GM12878 (cell line): ENCODE measurements at regions not wholly inside any gene's neighbourhood (a gene's known extent, or its start where the extent isn't known, plus 50 kb on each side); places are given as distances from the start of the nearest gene placed in this dataset.

ENCODE experiments used
- CTCF ChIP-seq, 3 experiments: IDR thresholded peaks in 2 of 3; conservative IDR thresholded peaks in 1 of 3; 2 replicates each; pipeline ENCODE4 v1.5.1; 2011; ENCODE audit warnings: low read depth in 3 of 3, low read length in 3 of 3, mild to moderate bottlenecking in 3 of 3, control low read depth in 2 of 3, moderate library complexity in 2 of 3, inconsistent platforms in 1 of 3, mixed read lengths in 1 of 3; ENCODE audit not compliant: control insufficient read depth in 2 of 3, insufficient read depth in 1 of 3; ENCODE audit errors: extremely low read depth in 1 of 3
- EZH2 ChIP-seq: IDR thresholded peaks from 2 replicates; pipeline ENCODE4 v1.6.1; 2012; ENCODE audit warnings: low read depth, mild to moderate bottlenecking, control low read depth, inconsistent platforms, low read length, borderline replicate concordance; ENCODE audit not compliant: control insufficient read depth
- HCFC1 ChIP-seq: fragments of 150-350 bp; IDR thresholded peaks from 2 replicates; pipeline ENCODE4 v1.6.1; 2014; ENCODE audit warnings: low read length
- JUND ChIP-seq: IDR thresholded peaks from 2 replicates; pipeline ENCODE4 v1.6.1; 2012; ENCODE audit warnings: low read depth, mild to moderate bottlenecking, low read length, improper control_type of control experiment, moderate library complexity
- LARP7 ChIP-seq: fragments of 450-650 bp; IDR thresholded peaks from 2 replicates; pipeline ENCODE4 v1.6.1; 2017; ENCODE audit warnings: mild to moderate bottlenecking
- PML ChIP-seq: IDR thresholded peaks from 2 replicates; pipeline ENCODE4 v1.6.1; 2012; ENCODE audit warnings: low read length, inconsistent platforms
- POLR2A ChIP-seq: IDR thresholded peaks from 2 replicates; pipeline ENCODE4 v1.6.1; 2011; ENCODE audit warnings: low read depth, mild to moderate bottlenecking, low read length
- RB1 ChIP-seq: fragments of 450-650 bp; formaldehyde crosslinking; IDR thresholded peaks from 2 replicates; pipeline ENCODE4 v1.6.1; 2017; ENCODE audit warnings: mild to moderate bottlenecking, borderline replicate concordance
- RCOR1 ChIP-seq: conservative IDR thresholded peaks from 2 replicates; pipeline ENCODE4 v1.6.1; 2012; ENCODE audit warnings: low read depth, low read length, improper control_type of control experiment
- REST ChIP-seq: IDR thresholded peaks from 2 replicates; pipeline ENCODE4 v1.6.1; 2012; ENCODE audit warnings: mild to moderate bottlenecking, low read depth, low read length

DNA sequence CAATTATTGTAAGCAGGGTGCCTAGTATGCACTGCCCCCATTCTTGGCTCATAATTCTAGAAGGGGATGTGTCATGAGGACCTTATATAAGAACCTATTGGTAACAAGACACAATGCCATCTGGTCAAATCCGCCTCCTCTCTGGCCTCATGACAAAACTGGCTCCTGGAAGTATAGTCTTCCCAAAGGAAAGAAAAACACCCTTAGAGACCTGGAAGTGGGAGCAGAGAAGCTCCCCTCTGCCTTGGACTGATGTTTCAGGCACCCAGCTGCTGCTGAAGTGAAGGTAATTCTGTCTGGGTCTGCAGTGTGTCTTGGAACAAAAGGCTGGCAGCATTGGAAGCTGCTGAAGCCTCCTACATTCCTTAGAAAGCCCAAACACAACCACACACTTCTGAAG is 107.2 kb upstream of the CLSTN2 start:
- TF ChIP-seq LARP7 (no peak), POLR2A (no peak), CTCF (IDR thresholded peaks at IDR 0.05 in 2 of 3, conservative IDR thresholded peaks at IDR 0.05 in 1 of 3; ENCODE audit: control insufficient read depth in 2 of 3, extremely low read depth in 1 of 3, insufficient read depth in 1 of 3, low read depth in 3 of 3, low read length in 3 of 3) (no peak), RCOR1 (no peak), HCFC1 (no peak), EZH2 (no peak), RB1 (no peak), REST (no peak), PML (no peak), JUND (no peak)
